Umbilical cord (tissue), 1 donor: ENCODE measurements at regions not wholly inside any gene's neighbourhood (a gene's known extent, or its start where the extent isn't known, plus 50 kb on each side); places are given as distances from the start of the nearest gene placed in this dataset.
A peak's percentile ranks its signal among the peaks of the same experiment; 100 is the strongest.

ENCODE experiments used
- DNase-seq: peaks from one replicate; pipeline ENCODE4 v3.0.0-alpha.2; 2015; ENCODE audit warnings: low spot score

DNA sequence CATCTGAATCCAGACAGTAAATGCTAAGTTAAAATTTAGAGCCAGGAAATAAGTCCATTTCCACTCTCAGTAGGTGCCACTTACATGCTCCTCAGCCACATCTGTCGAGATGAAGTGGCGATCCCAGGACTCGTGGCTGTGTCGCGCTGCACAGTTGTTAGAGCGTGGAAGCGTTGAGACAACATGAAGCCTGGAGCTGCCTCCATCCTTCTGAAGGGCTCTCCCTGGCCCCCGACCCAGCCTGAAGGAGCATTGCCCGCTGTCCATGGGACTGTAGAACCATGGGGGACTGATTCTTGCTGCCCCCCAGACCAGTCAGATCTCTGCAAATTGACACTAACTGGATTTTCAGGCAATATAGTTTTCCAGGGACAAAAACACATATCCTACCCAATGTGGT, 58.9 kb downstream of the IRX1 start:
- DNase-seq, result no peak

DNA sequence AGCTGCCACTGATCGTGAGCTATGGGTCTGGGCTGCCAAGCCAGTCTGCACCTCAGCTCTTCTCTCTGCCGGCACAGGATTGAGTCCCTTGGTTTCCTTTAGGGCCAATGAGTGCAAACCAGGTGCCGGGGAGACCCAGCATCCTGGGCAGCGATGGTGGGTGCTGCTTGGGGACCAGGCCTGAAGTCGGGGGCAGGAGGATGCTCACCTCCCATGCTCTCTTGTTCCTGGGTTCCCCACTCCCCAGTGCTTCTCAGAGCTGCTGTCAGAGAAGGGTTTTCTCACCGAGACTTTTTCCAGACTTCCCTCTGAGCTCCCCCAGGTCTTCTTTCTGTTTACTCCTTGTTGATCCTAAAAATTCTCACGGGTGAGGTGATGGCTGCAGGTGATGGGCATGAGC, 61.2 kb downstream of the IRX1 start:
- no peak for DNase-seq

DNA sequence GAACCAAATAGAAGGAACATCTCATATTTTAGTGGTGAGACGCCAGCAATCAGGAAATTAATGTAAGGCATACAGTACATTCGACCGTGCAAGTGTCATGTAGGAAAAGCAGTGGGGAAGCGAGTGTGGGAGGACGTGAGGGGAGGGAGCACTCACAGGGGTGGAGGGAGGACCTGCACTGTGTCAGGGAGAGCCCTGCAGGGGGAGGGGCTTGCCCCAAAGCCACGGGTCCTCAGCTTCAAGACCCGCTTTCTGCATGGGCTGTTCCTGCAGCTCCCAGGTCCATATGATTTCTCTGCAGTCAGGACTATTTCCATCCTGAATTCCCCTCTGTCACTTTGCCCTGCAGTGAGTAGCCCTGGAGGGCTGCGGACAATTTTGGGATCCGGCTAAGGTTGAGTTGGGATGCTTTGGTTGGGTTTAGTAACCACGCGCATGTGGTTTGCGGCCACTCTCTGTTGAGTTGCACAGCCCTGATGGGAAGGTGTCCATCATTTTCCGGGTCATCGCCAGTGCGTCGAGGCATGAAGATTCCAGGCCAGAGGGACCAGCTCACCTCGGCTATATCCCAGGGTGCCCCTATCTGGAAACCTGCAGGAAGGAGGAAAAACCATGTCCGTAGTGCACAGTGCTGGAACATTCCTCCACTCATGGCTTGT, 61.9 kb downstream of the IRX1 start:
- DNase-seq, result no peak

DNA sequence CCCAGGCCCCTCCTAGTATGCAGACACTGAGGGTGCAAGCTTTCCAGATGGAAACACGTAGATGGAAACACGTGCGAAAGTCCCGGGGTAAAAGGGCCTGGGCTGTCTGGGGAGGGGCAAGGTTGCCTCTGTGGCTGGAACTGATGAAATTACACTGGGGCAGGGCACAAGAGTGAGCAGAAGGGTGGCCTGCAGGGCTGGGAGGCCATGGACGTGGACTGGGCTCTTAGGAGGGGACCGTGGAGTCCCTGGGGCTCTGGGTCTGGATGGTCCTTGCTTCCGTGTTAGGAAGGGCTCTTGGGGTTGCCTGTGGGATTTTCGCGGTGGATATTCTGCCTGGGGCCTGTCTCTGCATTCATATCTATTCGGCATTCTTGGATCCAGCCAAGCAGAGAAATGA, 63.3 kb downstream of the IRX1 start:
- DNase-seq, result no peak

DNA sequence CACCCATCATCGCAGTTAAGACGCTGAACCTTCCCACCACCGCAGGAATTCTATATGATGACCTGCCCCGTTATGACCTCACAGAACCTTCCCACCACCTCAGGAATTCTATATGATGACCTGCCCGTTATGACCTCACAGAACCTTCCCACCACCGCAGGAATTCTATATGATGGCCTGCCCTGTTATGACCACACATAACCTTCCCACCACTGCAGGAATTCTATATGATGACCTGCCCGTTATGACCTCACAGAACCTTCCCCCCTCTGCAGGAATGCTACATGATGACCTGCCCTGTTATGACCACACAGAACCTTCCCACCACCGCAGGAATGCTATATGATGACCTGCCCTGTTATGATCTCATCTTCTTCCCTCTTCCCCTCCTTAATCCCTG, 64.3 kb downstream of the IRX1 start:
- DNase-seq, result no peak

DNA sequence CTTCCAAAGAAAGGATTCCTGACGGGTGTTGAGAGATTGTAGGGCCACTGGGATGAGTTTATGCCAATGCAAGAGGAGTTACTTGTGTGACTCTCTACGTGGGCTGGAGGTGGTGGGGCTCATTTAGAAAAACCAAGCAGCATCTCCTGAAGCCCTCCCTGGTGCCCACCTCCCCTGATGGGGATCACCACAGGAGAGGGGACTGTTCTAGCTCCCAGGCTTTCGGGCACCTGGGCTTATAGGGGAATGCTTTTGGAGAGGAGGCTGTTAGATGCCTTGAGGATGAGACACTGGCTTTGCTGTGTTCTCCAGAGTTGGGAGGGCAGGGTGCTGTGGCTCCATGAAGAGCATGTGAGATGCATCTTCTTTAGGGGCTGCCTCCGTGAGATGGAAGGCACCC, 65.0 kb downstream of the IRX1 start:
- no peak for DNase-seq

DNA sequence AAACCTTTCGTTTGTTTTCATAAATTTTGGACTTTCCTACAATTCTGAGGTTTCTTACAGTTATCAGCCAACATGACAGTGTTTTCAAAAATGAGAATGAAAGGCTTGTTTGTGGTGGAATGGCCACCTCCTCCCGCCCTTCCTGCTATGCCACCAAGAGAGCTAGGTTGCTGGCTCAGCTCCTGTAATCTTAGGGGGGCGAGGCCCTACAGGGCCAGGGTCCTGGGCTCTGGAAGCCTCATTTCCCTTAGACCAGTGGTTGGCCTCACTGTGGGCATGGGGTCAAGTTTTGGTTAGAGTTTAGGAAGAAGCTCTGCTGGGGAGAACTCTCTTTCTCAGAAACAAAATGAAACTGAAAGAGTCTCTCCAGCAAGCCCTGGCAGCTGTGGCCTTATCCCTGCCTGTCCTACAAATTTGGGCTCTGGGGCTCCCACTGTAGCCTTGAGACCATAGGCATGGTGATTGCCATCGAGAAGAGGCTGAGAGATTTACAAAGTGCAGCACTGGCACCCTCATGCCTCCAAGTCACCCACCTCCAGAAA, 66.2 kb downstream of the IRX1 start:
- DNase-seq, result no peak

DNA sequence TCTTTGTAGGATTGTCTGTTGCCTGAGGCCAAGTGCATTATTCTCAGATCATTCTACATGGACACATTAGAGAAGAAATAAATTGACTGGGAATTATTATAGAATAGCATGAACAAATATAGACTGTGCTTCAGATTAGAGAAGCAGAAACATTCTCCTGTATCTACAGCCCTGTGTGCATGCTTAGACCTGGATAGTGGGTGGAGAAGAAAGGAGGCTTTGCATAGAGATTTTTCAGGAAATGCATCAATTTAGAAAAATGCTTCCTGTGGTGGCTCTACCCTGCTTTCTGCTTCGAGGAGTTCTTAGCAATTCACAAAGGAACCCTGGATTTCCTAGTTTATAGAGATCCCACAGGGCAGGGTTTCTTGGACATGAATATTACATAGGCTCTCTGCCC, 66.7 kb downstream of the IRX1 start:
- no peak for DNase-seq

DNA sequence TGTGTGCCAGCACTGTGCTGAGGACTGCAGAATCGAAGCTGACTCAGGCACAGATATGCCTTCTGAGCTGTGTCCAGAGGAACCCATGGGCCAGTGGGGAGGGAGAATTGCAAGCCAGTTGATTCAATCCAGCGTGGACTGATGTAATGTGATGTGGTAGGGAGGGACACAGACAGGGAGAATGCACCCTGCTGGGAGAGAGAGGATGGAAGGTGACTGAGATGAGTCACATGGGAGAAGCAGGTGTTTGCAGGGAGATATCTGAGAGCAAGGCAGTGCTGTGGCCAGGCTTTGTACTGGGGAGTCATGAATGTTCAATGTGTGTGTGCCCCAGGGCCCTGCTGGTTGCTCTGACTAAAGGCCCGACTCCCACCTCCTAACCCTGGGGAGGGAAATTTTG, 75.7 kb downstream of the IRX1 start:
- DNase-seq, result no peak

DNA sequence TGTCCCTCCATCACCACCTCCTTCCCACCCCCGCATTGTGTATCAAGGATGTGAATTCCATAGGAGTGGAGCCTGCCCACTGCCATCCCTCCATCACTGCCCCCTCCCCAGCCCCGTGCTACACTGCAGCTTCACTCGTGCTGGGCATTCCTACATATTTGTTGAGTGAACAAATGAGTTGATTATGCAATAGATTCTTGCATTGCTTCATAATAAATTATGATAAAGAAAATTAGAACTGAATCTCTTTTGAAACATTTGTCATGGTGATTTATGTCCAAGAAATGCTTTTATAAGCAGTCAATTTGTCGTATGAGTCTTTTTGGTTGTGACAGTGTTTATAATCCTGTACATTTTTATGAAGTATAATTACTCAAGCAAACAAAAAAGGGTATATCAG, 83.2 kb downstream of the IRX1 start:
- no peak for DNase-seq

DNA sequence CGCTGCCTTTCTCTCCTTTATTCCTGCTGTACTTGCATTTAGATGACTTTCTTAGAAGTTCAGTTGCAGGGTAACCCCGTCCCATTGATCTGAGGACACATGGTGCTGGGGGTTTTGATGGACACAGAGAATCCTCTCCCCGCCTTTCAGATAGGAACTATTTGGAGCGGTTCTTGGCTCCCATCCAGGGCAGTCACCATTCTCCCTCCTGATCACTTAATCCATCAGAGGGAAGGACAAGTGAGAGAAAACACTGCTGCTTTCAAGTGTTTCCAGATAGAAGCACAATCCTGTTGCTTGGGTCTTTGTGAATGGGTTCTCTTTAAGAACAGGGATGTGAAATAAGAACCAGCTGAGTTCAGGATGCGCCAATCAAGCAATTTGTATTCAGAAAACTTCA, 85.2 kb downstream of the IRX1 start:
- DNase-seq, result no peak

DNA sequence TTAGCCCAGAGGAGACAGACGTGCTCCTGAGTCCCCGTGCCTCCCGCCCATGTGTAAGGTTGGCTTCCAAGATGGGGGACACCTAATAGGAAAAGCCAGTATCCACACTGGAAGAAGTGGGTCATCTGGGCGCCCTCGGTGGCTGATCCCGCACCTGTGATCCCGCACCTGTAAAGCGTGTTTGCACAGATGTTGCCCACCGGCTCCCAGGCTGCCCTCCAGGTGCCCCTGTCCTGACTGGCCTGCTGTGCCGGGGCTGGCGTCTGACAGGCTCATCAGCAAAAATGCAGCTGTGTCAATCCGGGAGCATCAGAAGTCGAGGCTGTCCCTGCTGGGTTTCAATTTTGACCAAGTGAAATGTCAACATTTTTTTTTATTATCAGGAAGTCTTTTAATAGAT, 88.5 kb downstream of the IRX1 start:
- no peak for DNase-seq

DNA sequence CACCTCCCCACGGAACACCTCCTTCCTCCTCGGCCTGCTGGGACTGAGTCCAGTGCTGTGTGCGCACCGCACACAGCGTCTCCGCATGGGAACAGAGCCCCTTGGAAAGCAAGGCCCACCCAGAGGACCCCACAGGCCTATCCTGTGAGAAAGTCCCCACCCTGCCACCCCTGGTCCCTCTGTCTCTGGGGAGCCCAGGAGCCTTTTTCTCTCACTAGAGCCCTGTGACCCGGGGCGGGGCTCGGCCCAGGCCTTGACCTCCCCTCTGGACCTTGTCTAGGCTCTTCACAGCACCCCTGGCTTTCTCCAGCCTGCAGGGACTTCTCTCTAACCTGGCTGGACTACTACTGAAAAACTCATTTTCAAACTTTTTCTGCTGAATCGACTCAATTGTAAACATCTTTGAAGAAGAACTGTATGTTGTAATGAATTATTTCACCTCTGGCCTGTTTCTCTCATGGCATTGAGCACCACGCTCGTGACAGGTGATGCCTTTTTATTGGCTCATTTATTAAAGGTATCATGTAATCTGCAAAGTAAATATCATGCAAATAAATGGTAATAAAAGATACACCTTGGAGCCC, 89.2 kb downstream of the IRX1 start:
- DNase-seq, result no peak

DNA sequence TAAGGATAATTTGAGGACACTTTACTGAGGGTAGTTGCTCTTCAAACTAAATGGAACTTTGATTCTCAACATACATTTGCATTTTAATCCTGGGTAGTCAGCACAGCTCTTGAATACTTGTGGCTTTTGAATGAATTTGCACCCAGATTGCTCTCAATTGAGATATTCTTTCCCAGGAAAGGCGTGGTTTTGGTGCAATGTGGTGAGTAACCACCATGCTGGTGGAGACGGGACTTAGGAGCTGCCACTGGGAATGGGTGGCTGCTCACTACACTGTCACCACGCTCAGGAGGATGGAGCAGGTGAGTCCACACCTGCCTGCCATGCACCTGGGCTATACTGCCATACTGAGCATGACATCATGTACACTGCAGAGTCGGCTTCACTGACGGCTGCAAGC, 99.2 kb downstream of the IRX1 start:
- no peak for DNase-seq

DNA sequence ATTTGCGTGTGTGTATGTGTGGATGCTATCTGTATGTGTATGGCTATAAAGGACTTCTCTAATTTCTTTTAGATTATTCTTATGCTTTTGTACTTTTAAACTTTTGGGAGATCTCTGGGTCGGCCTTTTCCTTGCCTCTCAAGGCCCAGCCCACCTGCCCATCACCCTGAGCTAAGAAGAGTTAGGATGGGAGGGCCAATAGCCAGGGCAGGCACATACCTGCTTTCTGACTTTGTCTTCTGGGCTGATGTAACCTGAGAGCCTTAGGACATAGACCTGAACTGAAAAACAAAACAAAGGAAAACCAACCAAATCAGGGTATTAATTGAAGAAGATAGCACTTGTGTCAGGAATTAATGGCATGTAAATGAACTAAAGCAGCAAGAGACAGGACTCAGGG, 100.2 kb downstream of the IRX1 start:
- DNase-seq, result no peak

DNA sequence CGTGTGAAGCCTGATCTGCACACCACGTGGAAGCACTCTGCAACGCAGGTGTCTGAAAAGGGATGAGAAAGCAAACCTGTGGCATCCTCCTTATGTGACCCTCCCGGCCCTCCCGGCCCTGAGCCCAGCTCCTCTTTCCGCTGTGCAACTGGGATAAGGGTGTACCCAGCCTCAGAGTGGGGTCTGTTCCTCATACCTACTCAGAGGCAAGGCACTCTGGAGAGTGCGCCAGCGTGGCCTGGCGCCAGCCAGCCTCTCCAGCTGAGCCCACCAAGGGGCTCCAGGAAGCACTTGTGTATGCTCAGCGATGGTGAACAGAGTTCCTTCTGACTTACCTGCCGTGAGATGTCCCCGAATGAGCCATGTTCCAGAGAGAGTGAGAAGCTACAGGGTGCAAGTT, 102.8 kb downstream of the IRX1 start:
- no peak for DNase-seq

DNA sequence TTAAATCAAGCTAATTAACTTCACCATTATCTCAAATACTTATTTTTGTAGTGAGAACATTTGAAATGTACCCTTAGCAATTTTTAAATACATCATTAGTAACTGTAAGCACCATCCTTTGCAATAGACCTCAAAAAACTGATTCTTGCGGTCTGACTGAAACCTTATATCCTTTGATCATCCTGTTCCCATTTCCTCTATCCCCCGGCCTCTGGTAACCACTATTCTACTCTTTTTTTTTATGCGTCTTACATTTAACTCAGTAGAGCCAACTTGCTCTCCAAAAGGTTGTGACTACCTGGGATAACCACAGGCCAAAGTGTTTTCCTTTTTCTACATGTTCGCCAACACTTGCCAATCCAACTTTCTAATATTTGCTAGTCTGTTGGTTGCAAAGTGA, 106.1 kb downstream of the IRX1 start:
- DNase-seq, result no peak

DNA sequence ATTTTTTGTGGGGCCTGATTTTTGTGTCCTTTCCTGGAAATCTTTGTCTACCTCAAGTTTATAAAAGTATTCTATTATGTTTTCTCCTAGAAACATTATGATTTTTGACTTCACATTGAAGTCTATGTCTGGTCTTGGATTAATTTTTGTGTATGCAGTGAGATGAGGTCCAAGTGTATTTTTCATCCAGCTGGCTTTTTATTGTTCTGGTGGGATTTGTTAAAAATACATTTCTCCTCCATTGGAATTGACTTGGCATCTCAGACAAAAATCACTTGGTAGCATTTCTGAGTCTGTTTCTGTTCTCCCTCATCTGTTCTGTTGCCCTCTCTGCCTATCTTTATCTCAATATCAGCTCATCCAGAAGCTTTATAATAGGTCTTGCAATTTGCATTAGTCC, 109.0 kb downstream of the IRX1 start:
- no peak for DNase-seq

DNA sequence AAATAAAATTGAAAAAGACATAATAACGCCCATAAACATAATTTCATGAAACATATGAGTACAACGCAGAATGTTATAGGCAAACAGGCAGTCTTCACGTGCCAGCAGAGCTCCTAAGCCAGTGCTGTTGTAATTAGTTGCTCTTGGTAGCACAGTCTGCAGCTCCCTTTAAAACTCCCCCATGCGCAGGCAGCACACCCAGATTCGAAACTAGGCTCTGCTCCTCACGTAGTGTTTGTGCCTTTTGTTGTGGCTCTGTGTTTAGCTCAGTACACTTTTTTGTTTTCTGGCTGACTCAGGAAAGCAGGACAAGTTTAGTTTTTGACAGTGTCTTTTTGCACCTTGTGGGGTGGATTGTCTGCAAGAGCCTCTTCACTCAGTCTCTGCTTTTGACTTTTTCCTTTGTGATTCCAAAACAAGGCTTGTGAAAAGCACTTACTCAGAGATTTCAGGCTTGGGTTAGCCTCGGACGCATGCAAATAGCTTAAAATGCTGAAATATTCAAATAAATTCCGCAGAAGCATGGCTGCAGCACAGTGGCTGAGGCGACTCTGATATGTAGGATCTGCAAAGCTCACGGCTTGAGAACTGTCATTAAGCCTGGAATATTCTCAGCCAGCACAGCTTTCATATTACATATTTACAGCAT, 113.6 kb downstream of the IRX1 start:
- DNase-seq, result peak; percentile 29

DNA sequence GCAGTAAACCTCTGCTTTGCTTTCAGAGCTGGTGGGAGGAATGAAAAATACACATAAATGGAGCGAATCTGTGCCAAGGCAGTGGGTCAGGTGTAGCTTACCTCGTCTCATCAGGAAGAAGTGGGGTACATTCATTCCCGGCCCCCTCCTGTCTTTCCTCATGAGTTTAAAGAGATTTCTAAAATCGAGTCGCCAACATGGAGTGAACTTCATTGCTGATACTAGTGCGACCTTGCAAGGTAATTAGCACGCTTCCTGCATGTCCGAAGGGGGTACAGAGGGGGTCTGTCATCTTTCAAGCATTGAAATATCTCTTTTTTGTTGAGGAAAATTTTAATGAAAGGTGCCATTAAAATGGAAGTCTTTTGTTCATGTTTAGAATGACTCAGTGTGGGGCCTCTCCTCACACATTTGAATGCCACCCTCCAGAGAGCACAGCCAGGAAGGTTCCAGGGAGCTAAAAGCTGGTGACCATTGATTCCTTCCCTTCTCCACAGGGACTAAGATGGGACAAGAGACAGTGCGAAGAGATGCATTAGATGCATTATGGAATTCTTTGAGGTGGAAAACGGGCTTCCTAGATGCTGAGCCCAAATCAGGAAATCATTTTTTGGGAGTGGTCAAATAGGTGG, 114.2 kb downstream of the IRX1 start:
- no peak for DNase-seq

DNA sequence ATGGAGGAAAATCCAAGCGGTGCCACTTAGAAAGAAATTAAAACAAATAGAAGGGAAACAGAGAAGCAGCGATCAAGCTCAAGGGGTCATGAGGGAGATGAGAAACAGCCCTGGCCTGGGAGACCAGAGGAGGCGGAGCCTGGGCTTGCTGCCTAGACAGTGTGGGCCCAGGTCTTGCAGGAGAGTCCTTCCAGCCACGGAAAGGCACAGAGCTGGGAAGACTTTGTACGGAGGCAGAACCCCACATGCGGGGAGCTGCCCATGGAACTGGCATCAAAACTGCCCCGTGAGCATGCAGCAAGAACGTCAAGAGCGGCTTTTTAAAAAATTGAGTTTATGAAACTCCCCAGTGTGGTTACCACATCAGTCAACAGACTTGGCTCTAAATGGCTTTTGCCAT, 119.4 kb downstream of the IRX1 start:
- DNase-seq, result peak; percentile 26

DNA sequence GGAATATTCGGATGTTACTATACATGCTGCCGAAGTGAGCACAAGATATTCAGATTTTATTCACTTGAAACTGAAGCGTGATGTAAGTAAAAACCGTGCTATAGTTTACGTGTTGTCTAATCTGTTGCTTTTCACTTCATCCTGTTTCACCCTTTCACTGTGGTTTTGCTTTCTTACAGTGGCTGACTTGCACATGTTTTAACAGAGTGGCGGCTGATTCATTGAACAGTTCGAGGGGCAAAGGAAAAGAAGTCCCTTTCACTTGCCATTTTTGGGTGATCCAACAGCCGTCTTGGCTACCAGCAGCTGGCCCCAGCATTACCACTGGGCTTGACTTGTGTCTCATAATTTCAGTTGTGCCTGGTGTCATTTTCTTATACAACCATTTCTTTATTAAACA, 134.0 kb downstream of the IRX1 start:
- no peak for DNase-seq

DNA sequence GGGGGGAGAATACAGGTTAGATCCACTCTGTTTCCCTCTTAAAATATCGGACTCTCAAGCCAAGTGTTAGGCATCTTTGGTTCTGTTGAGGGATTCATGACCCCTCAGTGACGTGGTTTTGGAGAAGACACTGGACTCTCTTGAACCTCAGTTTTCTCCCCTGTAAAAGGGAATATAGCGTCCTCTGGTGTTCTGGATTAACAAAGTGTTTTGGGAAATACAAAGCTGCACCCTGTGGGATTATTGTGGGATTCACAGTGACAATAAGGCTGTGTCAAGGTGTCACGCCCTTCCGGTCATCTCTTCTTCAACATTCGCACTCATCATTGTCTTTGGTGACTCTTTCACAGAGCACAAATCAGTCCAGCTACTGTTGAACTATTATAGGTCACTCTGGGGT, 139.0 kb downstream of the IRX1 start:
- DNase-seq, result no peak
